ENCODE measurements at regions not wholly inside any gene's neighbourhood (a gene's known extent, or its start where the extent isn't known, plus 50 kb on each side); places are given as distances from the start of the nearest gene placed in this dataset.

DNA sequence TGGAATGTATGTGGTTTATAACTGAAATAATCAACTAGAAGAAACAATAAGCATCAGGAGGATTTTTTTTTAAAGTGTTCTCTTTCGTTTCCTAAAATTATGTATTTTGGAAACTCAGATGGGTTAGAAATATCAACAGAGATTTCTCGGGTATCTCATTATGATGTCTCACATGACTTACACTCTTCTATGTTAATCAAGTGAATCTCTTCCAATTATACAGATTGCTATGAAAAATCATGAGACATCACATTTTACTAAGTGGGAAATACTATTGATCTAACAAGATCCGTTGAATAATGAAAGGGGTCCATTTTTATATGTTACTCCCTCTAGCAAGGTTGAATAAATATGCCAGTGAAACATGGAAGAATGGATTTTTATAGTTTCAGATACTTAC lies 54.7 kb upstream of the NRIP1 start:
- FAIRE-seq = no peak
- TF ChIP-seq, protein P1, sequence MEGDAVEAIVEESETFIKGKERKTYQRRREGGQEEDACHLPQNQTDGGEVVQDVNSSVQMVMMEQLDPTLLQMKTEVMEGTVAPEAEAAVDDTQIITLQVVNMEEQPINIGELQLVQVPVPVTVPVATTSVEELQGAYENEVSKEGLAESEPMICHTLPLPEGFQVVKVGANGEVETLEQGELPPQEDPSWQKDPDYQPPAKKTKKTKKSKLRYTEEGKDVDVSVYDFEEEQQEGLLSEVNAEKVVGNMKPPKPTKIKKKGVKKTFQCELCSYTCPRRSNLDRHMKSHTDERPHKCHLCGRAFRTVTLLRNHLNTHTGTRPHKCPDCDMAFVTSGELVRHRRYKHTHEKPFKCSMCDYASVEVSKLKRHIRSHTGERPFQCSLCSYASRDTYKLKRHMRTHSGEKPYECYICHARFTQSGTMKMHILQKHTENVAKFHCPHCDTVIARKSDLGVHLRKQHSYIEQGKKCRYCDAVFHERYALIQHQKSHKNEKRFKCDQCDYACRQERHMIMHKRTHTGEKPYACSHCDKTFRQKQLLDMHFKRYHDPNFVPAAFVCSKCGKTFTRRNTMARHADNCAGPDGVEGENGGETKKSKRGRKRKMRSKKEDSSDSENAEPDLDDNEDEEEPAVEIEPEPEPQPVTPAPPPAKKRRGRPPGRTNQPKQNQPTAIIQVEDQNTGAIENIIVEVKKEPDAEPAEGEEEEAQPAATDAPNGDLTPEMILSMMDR (IDR thresholded peaks at IDR 0.05; ENCODE audit: insufficient read depth, missing control alignments) = no peak
- DNase-seq (ENCODE audit: insufficient read length, low spot score) = no peak

- FAIRE-seq (no peak), DNase-seq (ENCODE audit: insufficient read length, low spot score) (no peak)
- TF ChIP-seq, protein P1 (IDR thresholded peaks at IDR 0.05; ENCODE audit: insufficient read depth, missing control alignments) = no peak
These were observed 56.4 kb upstream of the NRIP1 start for GRCh38 chr21:15121097-15121654.

- no peak for DNase-seq (ENCODE audit: insufficient read length, low spot score)
- no peak for FAIRE-seq
- TF ChIP-seq, protein P1 (IDR thresholded peaks at IDR 0.05; ENCODE audit: insufficient read depth, missing control alignments) = no peak
These were observed 56.9 kb upstream of the NRIP1 start for GRCh38 chr21:15121655-15122120.

DNA sequence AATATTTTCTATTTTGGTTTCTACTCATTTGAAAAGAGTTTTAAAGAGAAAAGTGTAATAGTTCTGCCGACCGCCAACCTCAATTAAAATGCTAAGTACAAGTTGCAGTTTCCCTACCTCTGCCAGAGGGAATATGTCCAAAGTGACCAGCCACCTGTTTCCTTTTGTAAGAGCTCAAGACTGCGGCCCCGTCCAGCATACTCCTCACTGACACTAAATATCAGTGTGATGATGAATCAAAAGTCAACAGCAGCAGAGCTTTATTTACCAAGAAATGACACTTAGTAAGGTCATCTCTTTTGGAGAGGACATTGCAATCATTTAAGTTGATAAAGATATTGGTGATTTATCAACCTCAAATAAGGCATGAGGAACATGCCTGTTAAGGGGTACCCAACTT lies 57.4 kb upstream of the NRIP1 start:
- TF ChIP-seq, protein P1 (IDR thresholded peaks at IDR 0.05; ENCODE audit: insufficient read depth, missing control alignments) = no peak
- FAIRE-seq = no peak

GRCh38 chr21:15124731-15125130 lies 59.9 kb upstream of the NRIP1 start:
- FAIRE-seq (no peak), DNase-seq (ENCODE audit: insufficient read length, low spot score) (no peak)
- TF ChIP-seq, protein P1 (IDR thresholded peaks at IDR 0.05; ENCODE audit: insufficient read depth, missing control alignments) = no peak

More for the DNA sequence above, 57.4 kb upstream of the NRIP1 start:
- no peak for DNase-seq (ENCODE audit: insufficient read length, low spot score)

GRCh38 chr21:15126948-15127347 lies 62.1 kb upstream of the NRIP1 start:
- FAIRE-seq (no peak), DNase-seq (ENCODE audit: insufficient read length, low spot score) (no peak)
- TF ChIP-seq, protein P1 (IDR thresholded peaks at IDR 0.05; ENCODE audit: insufficient read depth, missing control alignments) = no peak

- TF ChIP-seq, protein P1 (IDR thresholded peaks at IDR 0.05; ENCODE audit: insufficient read depth, missing control alignments) = no peak
- FAIRE-seq (no peak), DNase-seq (ENCODE audit: insufficient read length, low spot score) (no peak)
These were observed 62.6 kb upstream of the NRIP1 start for GRCh38 chr21:15127437-15127836.

Measured in D721Med (cell line).